GM23248 (cell line): ENCODE measurements at regions not wholly inside any gene's neighbourhood (a gene's known extent, or its start where the extent isn't known, plus 50 kb on each side); places are given as distances from the start of the nearest gene placed in this dataset.

Experiments used
- EZH2 ChIP-seq: fragments of 200-600 bp; sonication (generic); IDR thresholded peaks from 2 replicates; pipeline ENCODE4 v1.6.1; 2018; ENCODE audit warnings: antibody characterized with exemption, mild to moderate bottlenecking; ENCODE audit not compliant: insufficient read depth, poor library complexity, severe bottlenecking
- EZH2phosphoT487 ChIP-seq: fragments of 200-600 bp; sonication (generic); IDR thresholded peaks from 2 replicates; pipeline ENCODE4 v1.6.1; 2018; ENCODE audit warnings: antibody characterized with exemption, moderate library complexity, mild to moderate bottlenecking, low read depth; ENCODE audit not compliant: insufficient read depth

DNA sequence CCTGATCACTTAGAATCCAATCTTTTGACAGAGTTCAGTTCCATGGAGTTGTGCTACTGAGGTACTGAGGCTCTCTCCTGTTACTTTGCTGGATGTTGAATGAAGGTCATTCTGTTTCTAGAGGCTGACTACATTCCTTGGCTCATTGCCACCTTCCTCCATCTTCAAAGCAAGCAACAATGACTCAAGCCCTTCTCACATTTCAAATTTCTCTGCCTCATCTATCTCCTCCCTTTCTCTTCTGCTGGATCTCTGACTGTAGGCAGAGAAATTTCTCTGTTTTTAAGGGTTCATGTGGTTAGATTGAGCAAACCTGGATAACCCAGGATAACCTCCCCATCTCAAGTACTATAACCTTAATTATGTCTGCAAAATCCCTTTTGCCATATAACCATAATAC, 775.4 kb downstream of the STPG2 start:
- TF ChIP-seq EZH2phosphoT487: no peak
- no peak for TF ChIP-seq EZH2
